ENCODE measurements at regions not wholly inside any gene's neighbourhood (a gene's known extent, or its start where the extent isn't known, plus 50 kb on each side); places are given as distances from the start of the nearest gene placed in this dataset.

- no peak for TF ChIP-seq CTCF (IDR thresholded peaks at IDR 0.05)
- TF ChIP-seq POLR2A (IDR thresholded peaks at IDR 0.05) = no peak
Observed at GRCh38 chr9:694403-695154, 146.9 kb upstream of the DMRT1 start.

All from lower leg skin (tissue), 3 donors.